ENCODE measurements at regions not wholly inside any gene's neighbourhood (a gene's known extent, or its start where the extent isn't known, plus 50 kb on each side); places are given as distances from the start of the nearest gene placed in this dataset.

DNA sequence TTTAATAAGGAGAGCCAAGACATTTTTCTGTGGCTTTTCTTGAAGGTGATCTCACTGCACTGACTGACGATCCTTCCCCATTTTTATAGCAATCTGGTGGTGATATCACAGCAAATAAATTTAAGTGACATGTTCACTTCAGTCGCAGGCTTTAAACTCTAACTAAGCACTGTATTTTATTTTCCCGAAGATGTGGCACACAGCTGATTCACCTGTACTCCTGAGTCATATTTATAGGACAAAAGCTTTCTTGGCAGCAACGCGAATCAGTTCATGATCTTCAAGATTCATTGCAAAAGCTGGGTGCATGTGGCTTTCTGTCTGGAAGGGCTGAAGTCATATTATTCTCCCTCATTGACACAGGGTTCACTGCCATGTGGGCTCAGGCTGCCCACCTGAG, 79.8 kb upstream of the TUNAR start (continued):
- TF ChIP-seq MEF2A (IDR thresholded peaks at IDR 0.05; ENCODE audit: borderline replicate concordance, low read depth): no peak

DNA sequence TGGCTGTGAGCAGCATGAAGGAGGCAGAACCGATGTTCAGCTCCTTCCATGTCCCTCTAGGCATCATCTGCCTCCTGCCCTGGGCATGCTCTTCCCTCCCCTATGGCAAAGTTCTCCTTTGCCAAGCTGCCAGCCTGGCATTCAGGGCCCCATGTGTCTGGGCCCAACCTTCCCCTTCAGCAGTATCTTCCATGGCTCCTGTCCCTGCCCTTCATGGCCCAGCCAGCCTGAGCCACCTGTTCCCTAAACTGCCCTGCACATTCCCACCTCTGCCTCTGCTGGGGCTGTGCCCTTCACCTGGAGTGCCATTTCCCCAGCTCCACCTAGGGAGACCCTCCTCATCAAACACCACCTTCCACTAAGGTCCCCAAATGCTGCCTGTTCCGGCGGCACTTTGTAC, 74.0 kb upstream of the TCL1A start:
- Histone ChIP-seq H3K9ac (no peak overlapping the region), H3K4me2 (no peak overlapping the region), H4K20me1 (ENCODE audit: insufficient read depth) (no peaks in the 10 kb centered on the region), H3F3A (replicated peaks; ENCODE audit: insufficient read depth) (no peaks in the 10 kb centered on the region), H3K4me1 (ENCODE audit: control insufficient read depth in 1 of 2, insufficient read depth in 2 of 2, low read depth in 1 of 2, low read length in 1 of 2) (no peaks in the 10 kb centered on the region), H3K4me3 (ENCODE audit: low read depth in 2 of 2, low read length in 1 of 2) (no peak overlapping the region), H2AFZ (ENCODE audit: low read depth) (no peak overlapping the region), H3K9me2 (no peaks in the 10 kb centered on the region), H3K79me2 (ENCODE audit: insufficient read depth) (no peaks in the 10 kb centered on the region), H3K9me3 (no peaks in the 10 kb centered on the region), H3K27me3 (ENCODE audit: insufficient read depth) (no peaks in the 10 kb centered on the region), H3K27ac (ENCODE audit: low read depth in 2 of 2, low read length in 1 of 2) (no peak overlapping the region), H3K36me3 (replicated peaks in 1 of 2; ENCODE audit: control insufficient read depth in 1 of 2, insufficient read depth in 2 of 2, low read length in 1 of 2) (no peaks in the 10 kb centered on the region)
- CTCF ChIA-PET: no interaction called here
- DNase-seq: no peak
- 25% methylated on average over 3 of the region's 3 CpGs for WGBS (ENCODE audit: low lambda C conversion rate)
- POLR2A ChIA-PET: no interaction called here
- no peak for TF ChIP-seq TAF1 (IDR thresholded peaks at IDR 0.05; ENCODE audit: borderline replicate concordance, low read depth, low read length)
- no peak for TF ChIP-seq SIN3A (IDR thresholded peaks at IDR 0.05; ENCODE audit: borderline replicate concordance, low read depth, low read length)
- TF ChIP-seq, protein P1, sequence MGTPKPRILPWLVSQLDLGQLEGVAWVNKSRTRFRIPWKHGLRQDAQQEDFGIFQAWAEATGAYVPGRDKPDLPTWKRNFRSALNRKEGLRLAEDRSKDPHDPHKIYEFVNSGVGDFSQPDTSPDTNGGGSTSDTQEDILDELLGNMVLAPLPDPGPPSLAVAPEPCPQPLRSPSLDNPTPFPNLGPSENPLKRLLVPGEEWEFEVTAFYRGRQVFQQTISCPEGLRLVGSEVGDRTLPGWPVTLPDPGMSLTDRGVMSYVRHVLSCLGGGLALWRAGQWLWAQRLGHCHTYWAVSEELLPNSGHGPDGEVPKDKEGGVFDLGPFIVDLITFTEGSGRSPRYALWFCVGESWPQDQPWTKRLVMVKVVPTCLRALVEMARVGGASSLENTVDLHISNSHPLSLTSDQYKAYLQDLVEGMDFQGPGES (IDR thresholded peaks at IDR 0.05; ENCODE audit: low read depth, low read length): no peak
- TF ChIP-seq JUND (IDR thresholded peaks at IDR 0.05): no peak
- TF ChIP-seq YY1 (IDR thresholded peaks at IDR 0.05; ENCODE audit: low read depth): no peak
- no peak for TF ChIP-seq MXI1 (IDR thresholded peaks at IDR 0.05; ENCODE audit: low read depth, low read length)
- no peak for TF ChIP-seq EP300 (IDR thresholded peaks at IDR 0.05; ENCODE audit: borderline replicate concordance in 1 of 2, low read depth in 1 of 2, low read length in 1 of 2)
- TF ChIP-seq, protein P2, sequence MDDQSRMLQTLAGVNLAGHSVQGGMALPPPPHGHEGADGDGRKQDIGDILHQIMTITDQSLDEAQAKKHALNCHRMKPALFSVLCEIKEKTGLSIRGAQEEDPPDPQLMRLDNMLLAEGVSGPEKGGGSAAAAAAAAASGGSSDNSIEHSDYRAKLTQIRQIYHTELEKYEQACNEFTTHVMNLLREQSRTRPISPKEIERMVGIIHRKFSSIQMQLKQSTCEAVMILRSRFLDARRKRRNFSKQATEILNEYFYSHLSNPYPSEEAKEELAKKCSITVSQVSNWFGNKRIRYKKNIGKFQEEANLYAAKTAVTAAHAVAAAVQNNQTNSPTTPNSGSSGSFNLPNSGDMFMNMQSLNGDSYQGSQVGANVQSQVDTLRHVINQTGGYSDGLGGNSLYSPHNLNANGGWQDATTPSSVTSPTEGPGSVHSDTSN (IDR thresholded peaks at IDR 0.05): no peak
- no peak for TF ChIP-seq FOXM1 (IDR thresholded peaks at IDR 0.05; ENCODE audit: low read depth)
- TF ChIP-seq NRF1 (IDR thresholded peaks at IDR 0.05; ENCODE audit: low read depth, low read length): no peak

DNA sequence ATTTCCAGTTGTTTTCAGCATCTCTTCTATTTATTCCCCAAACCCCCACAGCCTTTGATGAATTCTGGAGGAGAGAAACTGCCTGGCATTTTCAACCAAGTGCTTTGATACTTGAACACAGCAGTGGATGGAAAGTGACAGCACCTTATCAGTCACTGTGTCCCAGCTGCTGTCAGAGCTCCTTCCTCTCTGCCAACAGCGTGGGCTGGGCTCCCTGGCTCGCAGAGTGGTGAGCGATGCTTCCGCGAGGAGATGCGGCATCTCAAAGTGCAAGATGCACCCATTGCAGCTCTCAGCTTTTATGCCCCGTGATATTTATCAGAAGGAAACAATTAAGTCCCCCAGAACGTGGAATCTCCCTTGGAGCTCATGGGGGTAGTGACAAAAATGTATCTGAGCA, 72.6 kb upstream of the TCL1A start:
- H4K20me1 ChIP-seq (ENCODE audit: insufficient read depth): no peaks in the 10 kb centered on the region
- H3K4me2 ChIP-seq: no peak overlapping the region
- no peaks in the 10 kb centered on the region for H3F3A ChIP-seq (replicated peaks; ENCODE audit: insufficient read depth)
- no peak overlapping the region for H3K27ac ChIP-seq (ENCODE audit: low read depth in 2 of 2, low read length in 1 of 2)
- H3K36me3 ChIP-seq (replicated peaks in 1 of 2; ENCODE audit: control insufficient read depth in 1 of 2, insufficient read depth in 2 of 2, low read length in 1 of 2): no peaks in the 10 kb centered on the region
- WGBS (ENCODE audit: low lambda C conversion rate): 52% methylated on average over 7 of the region's 8 CpGs
- H3K9me2 ChIP-seq: no peaks in the 10 kb centered on the region
- no peaks in the 10 kb centered on the region for H3K4me1 ChIP-seq (ENCODE audit: control insufficient read depth in 1 of 2, insufficient read depth in 2 of 2, low read depth in 1 of 2, low read length in 1 of 2)
- no peaks in the 10 kb centered on the region for H3K27me3 ChIP-seq (ENCODE audit: insufficient read depth)
- H3K9me3 ChIP-seq: no peaks in the 10 kb centered on the region
- H2AFZ ChIP-seq (ENCODE audit: low read depth): no peak overlapping the region
- TF ChIP-seq TAF1 (IDR thresholded peaks at IDR 0.05; ENCODE audit: borderline replicate concordance, low read depth, low read length): no peak
- TF ChIP-seq POLR2AphosphoS5 (IDR thresholded peaks at IDR 0.05; ENCODE audit: low read depth, low read length): no peak
- no peak for TF ChIP-seq GATA2 (CRISPR knock-in tag; IDR thresholded peaks at IDR 0.05)
- no peak for TF ChIP-seq TCF12 (IDR thresholded peaks at IDR 0.05)
- no peak for TF ChIP-seq RAD21 (IDR thresholded peaks at IDR 0.05; ENCODE audit: low read length)
- no peak for TF ChIP-seq CHD2 (IDR thresholded peaks at IDR 0.05; ENCODE audit: low read length, partially characterized antibody)
- no peak for TF ChIP-seq TEAD4 (IDR thresholded peaks at IDR 0.05; ENCODE audit: borderline replicate concordance, insufficient read depth)
- TF ChIP-seq SMC3 (IDR thresholded peaks at IDR 0.05; ENCODE audit: low read depth, low read length): no peak
- no peak for TF ChIP-seq ELF1 (IDR thresholded peaks at IDR 0.05)
- TF ChIP-seq YY1 (IDR thresholded peaks at IDR 0.05; ENCODE audit: low read depth): no peak
- TF ChIP-seq, protein P3, sequence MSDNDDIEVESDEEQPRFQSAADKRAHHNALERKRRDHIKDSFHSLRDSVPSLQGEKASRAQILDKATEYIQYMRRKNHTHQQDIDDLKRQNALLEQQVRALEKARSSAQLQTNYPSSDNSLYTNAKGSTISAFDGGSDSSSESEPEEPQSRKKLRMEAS (IDR thresholded peaks at IDR 0.05; ENCODE audit: low read depth): no peak
- no peak for TF ChIP-seq FOXM1 (IDR thresholded peaks at IDR 0.05; ENCODE audit: low read depth)
- TF ChIP-seq FOXJ3 (CRISPR knock-in tag; IDR thresholded peaks at IDR 0.05): no peak
- TF ChIP-seq JUND (IDR thresholded peaks at IDR 0.05): no peak
- no peak for TF ChIP-seq GABPA (IDR thresholded peaks at IDR 0.05; ENCODE audit: low read depth)
- no peaks in the 10 kb centered on the region for H3K79me2 ChIP-seq (ENCODE audit: insufficient read depth)
- no peak overlapping the region for H3K9ac ChIP-seq
- no peak for DNase-seq
- ChIA-PET POLR2A (no interaction called here), CTCF (interaction anchor here (5.1 kb wide), 1 partner anchor 12 kb away, joined by 27 read pairs; no protein-coding TSS in a partner anchor)
- no peak overlapping the region for H3K4me3 ChIP-seq (ENCODE audit: low read depth in 2 of 2, low read length in 1 of 2)
